ENCODE measurements at regions not wholly inside any gene's neighbourhood (a gene's known extent, or its start where the extent isn't known, plus 50 kb on each side); places are given as distances from the start of the nearest gene placed in this dataset.
A peak's percentile ranks its signal among the peaks of the same experiment; 100 is the strongest.

GRCh38 chr17:72262766-72263165, 141.9 kb downstream of the SOX9 start:
- DNase-seq, result no peak

GRCh38 chr17:72264682-72265405, 144.0 kb downstream of the SOX9 start:
- no peak for DNase-seq

- peak; percentile 79 to 93 for DNase-seq
Measured at GRCh38 chr17:72266112-72266775, 145.4 kb downstream of the SOX9 start.

GRCh38 chr17:72267601-72268000, 146.8 kb downstream of the SOX9 start:
- DNase-seq, result peak in 1 of 2 experiments; percentile 39

- DNase-seq, result no peak
Measured at GRCh38 chr17:72268431-72268830, 147.6 kb downstream of the SOX9 start.

- peak; percentile 35 to 68 for DNase-seq
Measured at GRCh38 chr17:72270273-72270924, 149.6 kb downstream of the SOX9 start.

- no peak for DNase-seq
Measured at GRCh38 chr17:72271603-72272002, 150.8 kb downstream of the SOX9 start.

GRCh38 chr17:72273289-72274056, 152.7 kb downstream of the SOX9 start:
- no peak for DNase-seq

- no peak for DNase-seq
Measured at GRCh38 chr17:72274614-72275013, 153.8 kb downstream of the SOX9 start.

- DNase-seq, result no peak
Measured at GRCh38 chr17:72280881-72281280, 160.1 kb downstream of the SOX9 start.

GRCh38 chr17:72282439-72283029, 161.7 kb downstream of the SOX9 start:
- no peak for DNase-seq

GRCh38 chr17:72284806-72285205, 164.0 kb downstream of the SOX9 start:
- DNase-seq, result no peak

GRCh38 chr17:72287586-72287985, 166.8 kb downstream of the SOX9 start:
- peak; percentile 64 to 91 for DNase-seq

GRCh38 chr17:72294487-72294893, 173.7 kb downstream of the SOX9 start:
- DNase-seq, result no peak

- DNase-seq, result no peak
Measured at GRCh38 chr17:72295916-72296315, 175.1 kb downstream of the SOX9 start.

- DNase-seq, result no peak
Measured at GRCh38 chr17:72296456-72296855, 175.6 kb downstream of the SOX9 start.

GRCh38 chr17:72297326-72298115, 176.7 kb downstream of the SOX9 start:
- DNase-seq, result no peak

- DNase-seq, result no peak
Measured at GRCh38 chr17:72299100-72299499, 178.3 kb downstream of the SOX9 start.

- DNase-seq, result no peak
Measured at GRCh38 chr17:72299592-72299991, 178.8 kb downstream of the SOX9 start.

- no peak for DNase-seq
Measured at GRCh38 chr17:72301887-72302286, 181.1 kb downstream of the SOX9 start.

GRCh38 chr17:72302735-72303134, 181.9 kb downstream of the SOX9 start:
- DNase-seq, result no peak

Data from NCI-H2081 (cell line).